H1 (cell line): ENCODE measurements at regions not wholly inside any gene's neighbourhood (a gene's known extent, or its start where the extent isn't known, plus 50 kb on each side); places are given as distances from the start of the nearest gene placed in this dataset.

Source experiments
- CTCF ChIA-PET: fragments of 300-600 bp; sonication (Branson Sonifier 250); formaldehyde crosslinking; loops from one replicate; lab custom pipeline; 2021; ENCODE audit not compliant: partially characterized antibody; lab: Charles Lee
- POLR2A ChIA-PET: fragments of 300-600 bp; sonication (Branson Sonifier 250); formaldehyde crosslinking; loops from one replicate; lab custom pipeline; 2021; ENCODE audit warnings: inconsistent platforms; ENCODE audit not compliant: partially characterized antibody; lab: Charles Lee
- DNase-seq, 2 experiments: peaks; one replicate each; pipeline versions ENCODE4 v3.0.0 to v3.0.0-alpha.2; 2010 to 2022; ENCODE audit warnings: low spot score in 2 of 2, low read depth in 1 of 2, mixed read lengths in 1 of 2
- FAIRE-seq: peaks from 2 replicates; lab custom pipeline; 2011; peaks lifted over from hg19 to GRCh38; lab: Jason Lieb, UNC
- H2AFZ ChIP-seq: 2 replicates; pipeline ENCODE4 v1.8.1; 2012; ENCODE audit warnings: low read length, inconsistent platforms
- H2AK5ac ChIP-seq: 2 replicates; pipeline ENCODE4 v1.6.1; 2013; ENCODE audit warnings: low read depth, low read length
- H2BK120ac ChIP-seq: replicated peaks from 2 replicates; pipeline ENCODE3; 2013; ENCODE audit warnings: low read depth, low read length, inconsistent platforms
- H2BK12ac ChIP-seq: 2 replicates; pipeline ENCODE4 v1.6.1; 2013; ENCODE audit warnings: low read depth, low read length
- H2BK15ac ChIP-seq: 2 replicates; pipeline ENCODE4 v1.6.1; 2013; ENCODE audit warnings: low read length
- H2BK20ac ChIP-seq: 2 replicates; pipeline ENCODE4 v1.6.1; 2013; ENCODE audit warnings: low read length
- H2BK5ac ChIP-seq: 2 replicates; pipeline ENCODE4 v1.6.1; 2013; ENCODE audit warnings: low read depth, low read length
- H3K14ac ChIP-seq: 2 replicates; pipeline ENCODE4 v1.6.1; 2013; ENCODE audit warnings: inconsistent platforms; ENCODE audit not compliant: insufficient read length
- H3K18ac ChIP-seq: 2 replicates; pipeline ENCODE4 v1.6.1; 2013; ENCODE audit warnings: low read length; ENCODE audit errors: extremely low read depth
- H3K23ac ChIP-seq: 2 replicates; pipeline ENCODE4 v1.6.1; 2013; ENCODE audit warnings: inconsistent platforms; ENCODE audit not compliant: insufficient read length
- H3K23me2 ChIP-seq: 2 replicates; pipeline ENCODE4 v1.6.1; 2013; ENCODE audit warnings: low read depth, low read length
- H3K27ac ChIP-seq: 2 replicates; pipeline ENCODE4 v1.6.1; 2011; ENCODE audit warnings: low read depth, low read length, inconsistent platforms
- H3K27me3 ChIP-seq, 4 experiments: replicated peaks in 1 of 4; 1 replicate in 1 of 4; 2 replicates in 3 of 4; pipeline versions ENCODE4 v1.6.1 to v1.8.1; 2011 to 2013; ENCODE audit warnings: low read length in 3 of 4, mild to moderate bottlenecking in 3 of 4, inconsistent platforms in 2 of 4, mixed read lengths in 2 of 4, moderate library complexity in 1 of 4; ENCODE audit not compliant: control insufficient read depth in 3 of 4, insufficient read depth in 3 of 4; ENCODE audit errors: extremely low read depth in 1 of 4
- H3K36me3 ChIP-seq, 4 experiments: 2 replicates each; pipeline versions ENCODE4 v1.6.1 to v1.8.1; 2011 to 2013; ENCODE audit warnings: mild to moderate bottlenecking in 4 of 4, low read length in 3 of 4, moderate library complexity in 2 of 4, control low read depth in 1 of 4, inconsistent platforms in 1 of 4; ENCODE audit not compliant: insufficient read depth in 4 of 4, control insufficient read depth in 2 of 4
- H3K4ac ChIP-seq: replicated peaks from 2 replicates; pipeline ENCODE3; 2013; ENCODE audit warnings: low read length, low read depth, mixed read lengths, inconsistent platforms; ENCODE audit not compliant: insufficient read length
- H3K4me1 ChIP-seq, 4 experiments: replicated peaks in 1 of 4; 1 replicate in 1 of 4; 2 replicates in 3 of 4; pipeline versions ENCODE4 v1.6.1 to v1.8.1; 2011 to 2013; ENCODE audit warnings: low read length in 3 of 4, inconsistent platforms in 2 of 4, mixed read lengths in 1 of 4; ENCODE audit not compliant: insufficient read depth in 4 of 4, control insufficient read depth in 3 of 4
- H3K4me2 ChIP-seq, 2 experiments: 2 replicates each; pipeline versions ENCODE4 v1.6.1 to v1.8.1; 2011 to 2013; ENCODE audit warnings: low read depth in 2 of 2, low read length in 2 of 2, control low read depth in 1 of 2, inconsistent platforms in 1 of 2, mild to moderate bottlenecking in 1 of 2; ENCODE audit not compliant: insufficient read depth in 1 of 2
- H3K4me3 ChIP-seq, 4 experiments: fragments of 200-600, 300-600 bp in 1 of 4; sonication (generic), shearing (Covaris generic), sonication (Bioruptor Twin) in 1 of 4; 2 replicates each; pipeline versions ENCODE4 v1.5.1 to v1.8.1; 2011 to 2016; ENCODE audit warnings: low read length in 4 of 4, low read depth in 3 of 4, control low read depth in 2 of 4, inconsistent platforms in 2 of 4, mild to moderate bottlenecking in 2 of 4, mixed read lengths in 1 of 4, moderate library complexity in 1 of 4; ENCODE audit not compliant: insufficient read depth in 2 of 4; ENCODE audit errors: extremely low read depth in 1 of 4
- H3K56ac ChIP-seq: replicated peaks from 2 replicates; pipeline ENCODE3; 2013; ENCODE audit warnings: low read depth, mild to moderate bottlenecking, mixed read lengths, low read length, inconsistent platforms; ENCODE audit not compliant: insufficient read length
- H3K79me1 ChIP-seq: 2 replicates; pipeline ENCODE4 v1.6.1; 2013; ENCODE audit warnings: low read depth, low read length, control low read depth
- H3K79me2 ChIP-seq, 2 experiments: 2 replicates each; pipeline versions ENCODE4 v1.6.1 to v1.8.1; 2012 to 2013; ENCODE audit warnings: low read length in 2 of 2, mild to moderate bottlenecking in 2 of 2, inconsistent platforms in 1 of 2; ENCODE audit not compliant: insufficient read depth in 2 of 2, control insufficient read depth in 1 of 2
- H3K9ac ChIP-seq, 4 experiments: replicated peaks in 1 of 4; 1 replicate in 1 of 4; 2 replicates in 3 of 4; pipeline versions ENCODE4 v1.6.1 to v1.8.1; 2011 to 2013; ENCODE audit warnings: low read depth in 3 of 4, low read length in 3 of 4, control low read depth in 2 of 4, mild to moderate bottlenecking in 2 of 4, moderate library complexity in 2 of 4, inconsistent platforms in 1 of 4; ENCODE audit errors: extremely low read depth in 1 of 4
- H3K9me3 ChIP-seq, 2 experiments: 2 replicates each; pipeline versions ENCODE4 v1.6.1 to v1.8.1; 2012 to 2013; ENCODE audit warnings: mild to moderate bottlenecking in 2 of 2, moderate library complexity in 2 of 2, control low read depth in 1 of 2, inconsistent platforms in 1 of 2, low read depth in 1 of 2, low read length in 1 of 2, mixed read lengths in 1 of 2; ENCODE audit not compliant: insufficient read depth in 2 of 2
- H4K20me1 ChIP-seq, 2 experiments: replicated peaks in 1 of 2; 2 replicates each; pipeline versions ENCODE3 to v1.8.1; 2011 to 2013; ENCODE audit warnings: inconsistent platforms in 2 of 2, low read length in 2 of 2, mild to moderate bottlenecking in 1 of 2; ENCODE audit not compliant: insufficient read depth in 2 of 2, control insufficient read depth in 1 of 2
- H4K5ac ChIP-seq: 2 replicates; pipeline ENCODE4 v1.6.1; 2013; ENCODE audit warnings: low read length, low read depth, mixed read lengths, inconsistent platforms; ENCODE audit not compliant: insufficient read length
- H4K8ac ChIP-seq: 2 replicates; pipeline ENCODE4 v1.8.0; 2013; ENCODE audit warnings: mild to moderate bottlenecking, moderate library complexity, low read length, inconsistent platforms; ENCODE audit not compliant: insufficient read depth; ENCODE audit errors: extremely low read depth
- H4K91ac ChIP-seq: replicated peaks from 2 replicates; pipeline ENCODE3; 2013; ENCODE audit warnings: low read length, mixed read lengths, inconsistent platforms; ENCODE audit not compliant: insufficient read length
- BCL11A ChIP-seq, 2 experiments: IDR thresholded peaks; one replicate each; pipeline ENCODE4 v1.6.1; 2011; ENCODE audit warnings: low read depth in 2 of 2, low read length in 2 of 2, mild to moderate bottlenecking in 2 of 2
- EP300 ChIP-seq, 2 experiments: IDR thresholded peaks; 1 replicate in 1 of 2; 2 replicates in 1 of 2; pipeline ENCODE4 v1.6.1; 2011 to 2012; ENCODE audit warnings: low read depth in 2 of 2, low read length in 2 of 2, mild to moderate bottlenecking in 2 of 2, borderline replicate concordance in 1 of 2, inconsistent platforms in 1 of 2, moderate library complexity in 1 of 2
- GABPA ChIP-seq: IDR thresholded peaks from 2 replicates; pipeline ENCODE4 v1.6.1; 2011; ENCODE audit warnings: mild to moderate bottlenecking, low read length, moderate library complexity, borderline replicate concordance; ENCODE audit not compliant: insufficient read depth
- KDM5A ChIP-seq: fragments of 200-600 bp; IDR thresholded peaks from 2 replicates; pipeline ENCODE4 v1.7.1; 2012; ENCODE audit warnings: mild to moderate bottlenecking, low read length, inconsistent platforms, mixed read lengths
- NRF1 ChIP-seq: IDR thresholded peaks from 2 replicates; pipeline ENCODE4 v1.6.1; 2011; ENCODE audit warnings: mild to moderate bottlenecking, low read depth, low read length, improper control_type of control experiment
- RFX5 ChIP-seq: IDR thresholded peaks from 2 replicates; pipeline ENCODE4 v1.6.1; 2011; ENCODE audit warnings: low read depth, low read length, improper control_type of control experiment, borderline replicate concordance
- RNF2 ChIP-seq: fragments of 200-900, 300-1000 bp; sonication (generic); IDR thresholded peaks from 2 replicates; pipeline ENCODE4 v1.7.1; 2016; ENCODE audit warnings: borderline replicate concordance, low read depth, mild to moderate bottlenecking, antibody characterized with exemption, low read length; ENCODE audit not compliant: poor library complexity, severe bottlenecking; ENCODE audit errors: missing control alignments
- SIN3A ChIP-seq, 2 experiments: IDR thresholded peaks in 1 of 2; conservative IDR thresholded peaks in 1 of 2; 2 replicates each; pipeline ENCODE4 v1.6.1; 2011 to 2012; ENCODE audit warnings: low read length in 2 of 2, improper control_type of control experiment in 1 of 2, low read depth in 1 of 2, mild to moderate bottlenecking in 1 of 2
- SIRT6 ChIP-seq: IDR thresholded peaks from one replicate; pipeline ENCODE4 v1.7.1; 2012; ENCODE audit warnings: low read length, inconsistent platforms
- SP1 ChIP-seq: IDR thresholded peaks from 2 replicates; pipeline ENCODE4 v1.6.1; 2011; ENCODE audit warnings: low read depth, low read length
- SRF ChIP-seq: IDR thresholded peaks from 2 replicates; pipeline ENCODE4 v1.6.1; 2011; ENCODE audit warnings: mild to moderate bottlenecking, low read depth, low read length, moderate library complexity
- TEAD4 ChIP-seq: IDR thresholded peaks from 2 replicates; pipeline ENCODE4 v1.6.1; 2012; ENCODE audit warnings: low read depth, low read length, inconsistent platforms, mixed read lengths
- WGBS, 2 experiments: shearing (Covaris generic) in 1 of 2; methylation state at CpG; one replicate each; pipeline versions ENCODE4 v1.1.6 to v1.1.7; 2013 to 2015; ENCODE audit warnings: low lambda C conversion rate in 2 of 2, mixed read lengths in 2 of 2, inconsistent platforms in 1 of 2, low coverage in 1 of 2, missing lambda C conversion rate in 1 of 2; ENCODE audit not compliant: insufficient replicate concordance in 2 of 2, insufficient coverage in 1 of 2, insufficient read length in 1 of 2; ENCODE audit errors: extremely low coverage in 1 of 2, missing lambda C conversion rate in 1 of 2; 5-methylcytosine and 5-hydroxymethylcytosine counted together
- TF ChIP-seq, protein P1 (sequence below): IDR thresholded peaks from 2 replicates; pipeline ENCODE4 v1.6.1; 2012; ENCODE audit warnings: low read length, inconsistent platforms

- Histone ChIP-seq H4K91ac (no peak overlapping the region), H2AFZ (no peak overlapping the region), H3K9me3 (peaks cover 14 to 47% of the 10 kb centered on the region in 2 experiments; a peak in 3 of 4 replicates), H3K79me1 (no peaks in the 10 kb centered on the region), H3K27ac (no peak overlapping the region), H3K56ac (no peak overlapping the region), H4K8ac (no peak overlapping the region), H3K4me3 (no peak overlapping the region), H3K23me2 (no peaks in the 10 kb centered on the region), H4K20me1 (no peaks in the 10 kb centered on the region), H2BK12ac (no peak overlapping the region), H3K9ac (no peak overlapping the region), H3K4me2 (no peak overlapping the region), H4K5ac (no peak overlapping the region), H3K36me3 (no peaks in the 10 kb centered on the region), H2BK5ac (no peak overlapping the region), H2BK20ac (no peak overlapping the region), H3K23ac (no peak overlapping the region), H3K27me3 (no peaks in the 10 kb centered on the region), H3K79me2 (no peaks in the 10 kb centered on the region), H3K4me1 (no peaks in the 10 kb centered on the region), H3K14ac (no peak overlapping the region), H2BK120ac (no peak overlapping the region), H2BK15ac (no peak overlapping the region), H3K4ac (no peak overlapping the region), H2AK5ac (no peak overlapping the region), H3K18ac (no peak overlapping the region)
- WGBS, 2 experiments, result 83% methylated on average over 9 of the region's 10 CpGs; no CpG with 5 or more reads in 1 of the 2 experiments
- no peak for FAIRE-seq
- ChIA-PET CTCF (no interaction called here), POLR2A (no interaction called here)
- no peak for DNase-seq
- no peak for TF ChIP-seq BCL11A (IDR thresholded peaks at IDR 0.05; ENCODE audit: low read depth in 2 of 2, low read length in 2 of 2)
- no peak for TF ChIP-seq KDM5A
- no peak for TF ChIP-seq SIN3A (conservative IDR thresholded peaks at IDR 0.05 in 1 of 2, IDR thresholded peaks at IDR 0.05 in 1 of 2; ENCODE audit: low read depth in 1 of 2, low read length in 2 of 2)
- no peak for TF ChIP-seq SIRT6
- no peak for TF ChIP-seq SP1
- no peak for TF ChIP-seq EP300 (IDR thresholded peaks at IDR 0.05; ENCODE audit: borderline replicate concordance in 1 of 2, low read depth in 2 of 2, low read length in 2 of 2)
- no peak for TF ChIP-seq RNF2
- TF ChIP-seq NRF1, result no peak
- TF ChIP-seq TEAD4, result no peak
- no peak for TF ChIP-seq SRF
- TF ChIP-seq RFX5, result no peak
- TF ChIP-seq GABPA, result no peak
- TF ChIP-seq, protein P1, sequence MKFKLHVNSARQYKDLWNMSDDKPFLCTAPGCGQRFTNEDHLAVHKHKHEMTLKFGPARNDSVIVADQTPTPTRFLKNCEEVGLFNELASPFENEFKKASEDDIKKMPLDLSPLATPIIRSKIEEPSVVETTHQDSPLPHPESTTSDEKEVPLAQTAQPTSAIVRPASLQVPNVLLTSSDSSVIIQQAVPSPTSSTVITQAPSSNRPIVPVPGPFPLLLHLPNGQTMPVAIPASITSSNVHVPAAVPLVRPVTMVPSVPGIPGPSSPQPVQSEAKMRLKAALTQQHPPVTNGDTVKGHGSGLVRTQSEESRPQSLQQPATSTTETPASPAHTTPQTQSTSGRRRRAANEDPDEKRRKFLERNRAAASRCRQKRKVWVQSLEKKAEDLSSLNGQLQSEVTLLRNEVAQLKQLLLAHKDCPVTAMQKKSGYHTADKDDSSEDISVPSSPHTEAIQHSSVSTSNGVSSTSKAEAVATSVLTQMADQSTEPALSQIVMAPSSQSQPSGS, result no peak
These were observed 272.1 kb upstream of the FOXK1 start for GRCh38 chr7:4409946-4410345.
